Left kidney (tissue), 1 donor: ENCODE measurements at regions not wholly inside any gene's neighbourhood (a gene's known extent, or its start where the extent isn't known, plus 50 kb on each side); places are given as distances from the start of the nearest gene placed in this dataset.
A peak's percentile ranks its signal among the peaks of the same experiment; 100 is the strongest.
"Not testable (repeated sequence)": the region's sequence is repeated elsewhere in the genome, so short reads cannot be mapped to it uniquely, and the experiment has no call there.

ENCODE experiments used
- DNase-seq: peaks from one replicate; pipeline ENCODE4 v3.0.0-alpha.2; 2013

GRCh38 chr10:94125856-94126255 is 132.1 kb downstream of the PLCE1 start:
- DNase-seq, result no peak

GRCh38 chr10:94129393-94130130 is 135.8 kb downstream of the PLCE1 start:
- DNase-seq, result no peak

GRCh38 chr10:94131885-94132284 is 138.2 kb downstream of the PLCE1 start:
- DNase-seq, result peak; percentile 15

DNA sequence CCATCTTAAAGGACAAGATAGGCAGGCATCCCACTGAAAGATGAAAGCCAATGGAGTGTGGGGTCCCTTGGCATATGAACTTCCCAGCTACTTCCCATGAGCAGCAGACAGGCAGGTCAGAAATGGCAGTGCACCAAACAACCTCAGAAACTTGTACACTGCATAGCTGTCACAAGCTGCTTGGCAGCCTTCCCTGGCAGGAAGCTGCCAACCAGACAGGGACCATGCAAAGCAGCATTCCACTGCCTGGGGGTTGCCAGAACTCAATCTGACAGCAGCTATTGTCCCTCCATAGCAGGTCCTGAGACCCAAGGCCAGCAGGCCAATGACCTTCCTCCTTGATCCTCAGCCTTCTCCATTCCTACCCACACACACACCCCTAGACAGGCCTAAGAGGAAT is 139.5 kb downstream of the PLCE1 start:
- DNase-seq, result no peak

DNA sequence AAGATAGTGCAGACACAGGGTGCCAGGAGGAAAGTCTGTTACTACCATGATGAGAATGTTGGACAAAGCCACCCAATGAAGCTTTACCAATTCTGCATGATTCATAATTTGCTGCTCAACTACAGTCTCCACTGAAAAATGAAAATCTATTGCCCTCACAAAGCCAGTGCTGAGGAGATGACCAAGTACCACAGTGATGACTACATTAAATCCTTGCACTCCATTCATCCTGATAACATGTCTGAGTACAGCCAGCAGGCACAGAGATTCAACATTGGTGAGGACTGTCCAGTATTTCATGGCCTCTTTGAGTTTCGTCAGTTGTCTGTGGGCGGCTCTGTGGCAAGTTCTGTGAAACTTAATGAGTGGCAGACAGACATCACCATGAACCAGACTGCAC is 144.0 kb downstream of the PLCE1 start:
- DNase-seq, result no peak

GRCh38 chr10:94138391-94138790 is 144.7 kb downstream of the PLCE1 start:
- DNase-seq, result no peak

- no peak for DNase-seq
These were observed 149.5 kb downstream of the PLCE1 start for GRCh38 chr10:94143261-94143660.

DNA sequence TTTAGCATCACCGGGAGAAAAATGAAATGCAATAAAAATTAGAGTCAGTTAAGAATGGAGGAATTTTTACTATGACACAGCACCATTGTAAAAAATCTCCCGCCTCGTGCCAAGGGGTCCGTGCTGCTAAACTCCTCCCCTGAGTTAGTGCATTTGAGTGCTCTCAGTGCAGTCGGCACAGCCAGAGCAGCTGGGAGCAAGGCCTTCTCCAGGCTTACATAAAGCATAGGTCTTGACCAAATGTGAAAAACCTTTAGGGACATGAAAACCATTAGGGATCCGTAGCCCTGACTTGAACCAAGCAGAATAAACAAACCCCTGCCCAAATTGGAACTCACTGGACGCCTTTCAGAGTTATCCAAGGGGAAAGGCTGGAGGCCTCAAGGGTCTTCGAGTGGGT is 152.6 kb downstream of the PLCE1 start:
- no peak for DNase-seq

GRCh38 chr10:94146746-94147145 is 153.0 kb downstream of the PLCE1 start:
- DNase-seq, result no peak

GRCh38 chr10:94149702-94150101 is 156.0 kb downstream of the PLCE1 start:
- DNase-seq, result no peak

DNA sequence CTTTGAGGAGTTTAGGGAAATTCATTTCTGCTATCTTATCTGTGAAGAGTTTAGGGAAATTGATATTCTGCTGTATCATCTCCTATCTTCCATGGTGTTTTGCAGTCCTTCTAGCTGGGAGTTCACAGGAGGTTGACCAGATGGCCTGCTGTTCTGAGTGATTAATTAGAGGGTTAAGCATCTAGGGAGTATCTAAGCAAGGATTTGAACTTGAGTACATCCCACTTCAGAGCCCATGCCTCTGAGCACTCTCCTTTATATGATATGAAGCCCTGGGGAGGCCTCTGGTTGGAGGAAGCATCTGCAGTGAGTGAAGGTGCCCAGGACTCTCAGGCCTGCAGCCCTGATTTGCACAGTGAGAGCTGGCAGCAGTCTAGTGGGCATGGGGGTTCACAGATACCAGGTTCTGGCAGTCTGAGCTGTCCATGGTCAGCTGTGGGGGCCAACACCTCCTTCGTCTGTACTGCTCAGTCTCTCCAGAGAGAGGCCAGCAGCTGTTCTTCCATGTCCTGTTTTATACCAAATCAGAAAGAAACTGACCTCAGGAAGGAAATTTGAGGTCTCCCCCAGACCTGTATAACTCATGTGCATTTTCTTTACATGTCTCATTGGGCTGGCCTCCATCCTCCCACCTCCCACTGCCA is 156.9 kb downstream of the PLCE1 start:
- DNase-seq, result no peak

GRCh38 chr10:94155722-94156271 is 162.1 kb downstream of the PLCE1 start:
- no peak for DNase-seq

DNA sequence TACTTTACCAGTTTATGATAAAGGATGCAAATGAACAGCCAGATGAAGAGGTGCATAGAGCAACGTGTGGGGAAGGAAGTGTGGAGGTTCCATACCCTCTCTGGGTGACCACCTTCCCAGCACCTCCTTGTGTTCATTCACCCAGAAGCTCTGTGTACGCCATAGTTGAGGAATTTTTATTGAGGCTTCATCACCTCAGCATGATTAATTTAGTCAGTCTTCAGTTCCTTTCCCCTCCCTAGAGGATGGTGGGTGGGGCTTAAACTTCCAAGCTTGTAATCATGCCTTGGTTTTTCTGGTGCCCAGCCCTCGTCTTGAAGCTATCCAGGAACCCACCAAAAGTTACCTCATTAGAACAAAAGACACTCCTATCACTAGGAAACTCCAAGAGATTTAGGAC is 162.7 kb downstream of the PLCE1 start:
- no peak for DNase-seq

DNA sequence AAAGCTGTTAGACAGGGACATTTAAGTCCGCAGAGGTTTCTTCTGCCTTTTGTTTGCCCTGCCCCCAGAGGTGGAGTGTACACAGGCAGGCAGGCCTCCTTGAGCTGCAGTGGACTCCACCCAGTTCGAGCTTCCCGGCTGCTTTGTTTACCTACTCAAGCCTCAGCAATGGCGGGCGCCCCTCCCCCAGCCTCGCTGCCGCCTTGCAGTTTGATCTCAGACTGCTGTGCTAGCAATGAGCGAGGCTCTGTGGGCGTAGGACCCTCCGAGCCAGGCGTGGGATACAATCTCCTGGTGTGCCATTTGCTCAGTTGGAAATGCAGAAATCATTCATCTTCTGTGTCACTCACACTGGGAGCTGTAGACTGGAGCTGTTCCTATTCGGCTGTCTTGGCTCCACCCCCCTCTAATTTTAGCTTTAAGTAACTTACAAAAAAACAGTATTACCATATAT is 171.5 kb downstream of the PLCE1 start:
- not testable (repeated sequence) for DNase-seq

- no peak for DNase-seq
These were observed 178.6 kb downstream of the PLCE1 start for GRCh38 chr10:94172332-94172731.

DNA sequence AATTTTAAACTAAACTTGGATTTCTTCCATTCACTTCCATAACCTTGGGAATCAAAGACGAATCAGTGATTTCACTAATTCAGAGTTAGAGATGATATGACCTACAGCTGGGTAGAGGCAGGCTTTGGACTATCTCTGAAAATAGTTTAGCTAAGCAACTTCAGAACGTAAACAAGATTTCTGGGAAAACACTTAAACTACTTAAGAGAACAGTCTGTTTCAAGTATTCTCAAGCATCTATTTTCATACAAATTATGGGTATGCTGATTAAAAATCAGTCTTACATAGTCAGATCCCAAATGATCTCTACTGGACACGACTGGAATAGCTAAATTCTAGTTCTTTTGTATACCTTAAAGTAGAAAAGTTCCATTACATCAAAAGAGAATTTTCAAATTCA is 179.9 kb downstream of the PLCE1 start:
- DNase-seq, result no peak

GRCh38 chr10:94174838-94175237 is 181.1 kb downstream of the PLCE1 start:
- DNase-seq, result no peak

DNA sequence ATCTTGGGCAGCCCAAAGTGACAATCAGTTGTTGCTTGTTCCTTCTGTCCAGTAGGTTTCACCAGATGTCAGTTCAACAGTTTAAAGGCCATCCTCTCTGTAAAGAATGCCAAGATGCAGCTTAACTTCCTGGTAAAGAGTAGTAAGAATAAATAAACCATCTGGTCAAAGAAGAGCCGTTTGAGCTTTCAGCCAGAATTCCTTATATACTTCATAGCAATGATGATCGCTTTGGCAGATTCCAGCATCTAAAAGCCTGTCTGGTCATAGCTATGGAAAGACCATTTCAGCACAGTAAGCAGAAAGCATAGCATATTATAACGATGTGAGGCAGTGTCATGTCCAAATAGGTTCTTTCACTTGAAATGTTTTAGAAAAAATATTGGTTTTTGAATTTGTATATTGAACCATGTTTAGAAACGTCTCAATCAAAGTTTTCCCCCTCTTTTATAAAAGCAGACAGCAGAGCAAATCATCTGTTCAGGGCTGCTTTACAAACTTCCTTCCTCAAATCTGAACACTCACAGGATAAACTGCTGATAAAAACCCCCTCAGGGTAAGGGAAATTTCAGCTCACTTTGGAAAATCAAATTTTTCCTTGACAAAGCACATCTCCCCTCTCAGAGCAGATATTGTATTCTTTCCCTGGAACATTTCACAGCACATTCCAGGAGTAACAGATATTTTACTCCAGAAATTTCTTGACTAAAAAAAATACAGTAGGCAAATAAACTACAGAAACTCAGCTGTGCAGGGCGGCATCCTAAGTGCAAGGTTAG is 184.1 kb downstream of the NOC3L start:
- DNase-seq, result no peak

DNA sequence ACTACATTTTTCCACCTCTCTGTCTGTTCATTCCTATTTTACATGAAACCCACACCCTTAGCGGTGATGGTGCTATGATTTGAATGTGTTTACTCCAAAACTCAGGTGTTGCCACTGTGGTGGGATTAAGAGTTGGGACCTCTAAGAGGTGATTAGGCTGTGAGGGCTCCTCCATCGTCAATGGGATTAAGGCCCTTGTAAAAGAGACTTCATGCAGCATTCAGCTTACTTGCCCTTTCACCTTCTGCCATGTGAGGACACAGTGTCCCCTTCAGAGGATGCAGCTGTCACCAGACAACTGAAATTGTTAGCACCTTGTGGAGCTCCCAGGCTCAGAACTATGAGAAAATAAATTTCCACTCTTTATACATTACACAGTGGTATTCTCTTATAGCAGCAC is 182.2 kb downstream of the NOC3L start:
- no peak for DNase-seq

DNA sequence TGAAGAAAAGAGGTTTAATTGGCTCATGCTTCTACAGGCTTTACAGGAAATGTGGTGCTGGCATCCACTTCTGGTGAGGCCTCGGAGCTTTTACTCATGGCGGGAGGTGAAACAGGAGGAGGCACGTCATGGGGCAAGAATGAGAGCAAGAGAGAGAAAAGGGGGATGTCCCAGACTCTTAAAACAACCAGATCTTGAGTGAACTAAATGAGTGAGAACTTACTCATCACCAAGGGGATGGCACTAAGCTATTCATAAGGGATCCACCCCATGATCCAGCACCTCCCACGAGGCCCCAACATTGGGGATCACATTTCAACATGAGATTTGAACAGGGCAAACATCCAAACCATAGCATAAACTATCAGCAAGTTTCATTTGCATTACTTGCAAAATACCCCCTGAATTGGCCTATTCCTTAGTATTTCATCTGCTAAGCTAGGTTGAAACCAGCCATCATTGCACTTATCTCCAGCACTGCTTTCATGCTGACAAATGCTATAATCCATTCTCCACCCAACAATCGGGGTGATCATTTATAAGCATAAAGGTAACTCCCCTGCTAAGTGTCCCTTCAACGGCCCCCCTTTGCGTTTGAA is 179.0 kb downstream of the NOC3L start:
- DNase-seq, result no peak

DNA sequence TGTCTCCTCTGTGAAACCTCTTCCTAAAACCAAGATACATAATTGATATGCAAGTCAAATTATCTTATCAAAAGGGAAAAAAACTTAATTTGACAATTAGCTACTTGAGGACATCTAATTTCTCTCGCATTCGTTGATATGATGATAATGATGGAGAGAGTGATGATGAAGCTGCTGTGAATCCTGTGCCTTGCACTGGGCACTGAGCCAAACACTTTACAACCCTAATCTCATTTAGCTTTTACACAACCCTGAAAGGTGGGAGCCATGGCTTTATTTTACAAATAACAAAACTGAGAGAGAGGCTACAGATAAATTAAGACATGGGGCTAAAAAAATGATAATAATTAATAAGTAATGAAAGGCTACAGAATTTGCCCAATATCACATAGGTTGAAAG is 176.0 kb downstream of the NOC3L start:
- no peak for DNase-seq

GRCh38 chr10:94192333-94192732 is 170.4 kb downstream of the NOC3L start:
- no peak for DNase-seq
